H1 (cell line): ENCODE measurements at regions not wholly inside any gene's neighbourhood (a gene's known extent, or its start where the extent isn't known, plus 50 kb on each side); places are given as distances from the start of the nearest gene placed in this dataset.

Experiments used
- CTCF ChIA-PET: fragments of 300-600 bp; sonication (Branson Sonifier 250); formaldehyde crosslinking; loops from one replicate; lab custom pipeline; 2021; ENCODE audit not compliant: partially characterized antibody; lab: Charles Lee
- POLR2A ChIA-PET: fragments of 300-600 bp; sonication (Branson Sonifier 250); formaldehyde crosslinking; loops from one replicate; lab custom pipeline; 2021; ENCODE audit warnings: inconsistent platforms; ENCODE audit not compliant: partially characterized antibody; lab: Charles Lee
- DNase-seq, 2 experiments: peaks; one replicate each; pipeline versions ENCODE4 v3.0.0 to v3.0.0-alpha.2; 2010 to 2022; ENCODE audit warnings: low spot score in 2 of 2, low read depth in 1 of 2, mixed read lengths in 1 of 2
- FAIRE-seq: peaks from 2 replicates; lab custom pipeline; 2011; peaks lifted over from hg19 to GRCh38; lab: Jason Lieb, UNC
- H2AFZ ChIP-seq: 2 replicates; pipeline ENCODE4 v1.8.1; 2012; ENCODE audit warnings: low read length, inconsistent platforms
- H2AK5ac ChIP-seq: 2 replicates; pipeline ENCODE4 v1.6.1; 2013; ENCODE audit warnings: low read depth, low read length
- H2BK120ac ChIP-seq: replicated peaks from 2 replicates; pipeline ENCODE3; 2013; ENCODE audit warnings: low read depth, low read length, inconsistent platforms
- H2BK12ac ChIP-seq: 2 replicates; pipeline ENCODE4 v1.6.1; 2013; ENCODE audit warnings: low read depth, low read length
- H2BK15ac ChIP-seq: 2 replicates; pipeline ENCODE4 v1.6.1; 2013; ENCODE audit warnings: low read length
- H2BK20ac ChIP-seq: 2 replicates; pipeline ENCODE4 v1.6.1; 2013; ENCODE audit warnings: low read length
- H2BK5ac ChIP-seq: 2 replicates; pipeline ENCODE4 v1.6.1; 2013; ENCODE audit warnings: low read depth, low read length
- H3K14ac ChIP-seq: 2 replicates; pipeline ENCODE4 v1.6.1; 2013; ENCODE audit warnings: inconsistent platforms; ENCODE audit not compliant: insufficient read length
- H3K18ac ChIP-seq: 2 replicates; pipeline ENCODE4 v1.6.1; 2013; ENCODE audit warnings: low read length; ENCODE audit errors: extremely low read depth
- H3K23ac ChIP-seq: 2 replicates; pipeline ENCODE4 v1.6.1; 2013; ENCODE audit warnings: inconsistent platforms; ENCODE audit not compliant: insufficient read length
- H3K23me2 ChIP-seq: 2 replicates; pipeline ENCODE4 v1.6.1; 2013; ENCODE audit warnings: low read depth, low read length
- H3K27ac ChIP-seq: 2 replicates; pipeline ENCODE4 v1.6.1; 2011; ENCODE audit warnings: low read depth, low read length, inconsistent platforms
- H3K27me3 ChIP-seq, 4 experiments: replicated peaks in 1 of 4; 1 replicate in 1 of 4; 2 replicates in 3 of 4; pipeline versions ENCODE4 v1.6.1 to v1.8.1; 2011 to 2013; ENCODE audit warnings: low read length in 3 of 4, mild to moderate bottlenecking in 3 of 4, inconsistent platforms in 2 of 4, mixed read lengths in 2 of 4, moderate library complexity in 1 of 4; ENCODE audit not compliant: control insufficient read depth in 3 of 4, insufficient read depth in 3 of 4; ENCODE audit errors: extremely low read depth in 1 of 4
- H3K36me3 ChIP-seq, 4 experiments: 2 replicates each; pipeline versions ENCODE4 v1.6.1 to v1.8.1; 2011 to 2013; ENCODE audit warnings: mild to moderate bottlenecking in 4 of 4, low read length in 3 of 4, moderate library complexity in 2 of 4, control low read depth in 1 of 4, inconsistent platforms in 1 of 4; ENCODE audit not compliant: insufficient read depth in 4 of 4, control insufficient read depth in 2 of 4
- H3K4ac ChIP-seq: replicated peaks from 2 replicates; pipeline ENCODE3; 2013; ENCODE audit warnings: low read length, low read depth, mixed read lengths, inconsistent platforms; ENCODE audit not compliant: insufficient read length
- H3K4me1 ChIP-seq, 4 experiments: replicated peaks in 1 of 4; 1 replicate in 1 of 4; 2 replicates in 3 of 4; pipeline versions ENCODE4 v1.6.1 to v1.8.1; 2011 to 2013; ENCODE audit warnings: low read length in 3 of 4, inconsistent platforms in 2 of 4, mixed read lengths in 1 of 4; ENCODE audit not compliant: insufficient read depth in 4 of 4, control insufficient read depth in 3 of 4
- H3K4me2 ChIP-seq, 2 experiments: 2 replicates each; pipeline versions ENCODE4 v1.6.1 to v1.8.1; 2011 to 2013; ENCODE audit warnings: low read depth in 2 of 2, low read length in 2 of 2, control low read depth in 1 of 2, inconsistent platforms in 1 of 2, mild to moderate bottlenecking in 1 of 2; ENCODE audit not compliant: insufficient read depth in 1 of 2
- H3K4me3 ChIP-seq, 4 experiments: fragments of 200-600, 300-600 bp in 1 of 4; sonication (generic), shearing (Covaris generic), sonication (Bioruptor Twin) in 1 of 4; 2 replicates each; pipeline versions ENCODE4 v1.5.1 to v1.8.1; 2011 to 2016; ENCODE audit warnings: low read length in 4 of 4, low read depth in 3 of 4, control low read depth in 2 of 4, inconsistent platforms in 2 of 4, mild to moderate bottlenecking in 2 of 4, mixed read lengths in 1 of 4, moderate library complexity in 1 of 4; ENCODE audit not compliant: insufficient read depth in 2 of 4; ENCODE audit errors: extremely low read depth in 1 of 4
- H3K56ac ChIP-seq: replicated peaks from 2 replicates; pipeline ENCODE3; 2013; ENCODE audit warnings: low read depth, mild to moderate bottlenecking, mixed read lengths, low read length, inconsistent platforms; ENCODE audit not compliant: insufficient read length
- H3K79me1 ChIP-seq: 2 replicates; pipeline ENCODE4 v1.6.1; 2013; ENCODE audit warnings: low read depth, low read length, control low read depth
- H3K79me2 ChIP-seq, 2 experiments: 2 replicates each; pipeline versions ENCODE4 v1.6.1 to v1.8.1; 2012 to 2013; ENCODE audit warnings: low read length in 2 of 2, mild to moderate bottlenecking in 2 of 2, inconsistent platforms in 1 of 2; ENCODE audit not compliant: insufficient read depth in 2 of 2, control insufficient read depth in 1 of 2
- H3K9ac ChIP-seq, 4 experiments: replicated peaks in 1 of 4; 1 replicate in 1 of 4; 2 replicates in 3 of 4; pipeline versions ENCODE4 v1.6.1 to v1.8.1; 2011 to 2013; ENCODE audit warnings: low read depth in 3 of 4, low read length in 3 of 4, control low read depth in 2 of 4, mild to moderate bottlenecking in 2 of 4, moderate library complexity in 2 of 4, inconsistent platforms in 1 of 4; ENCODE audit errors: extremely low read depth in 1 of 4
- H3K9me3 ChIP-seq, 2 experiments: 2 replicates each; pipeline versions ENCODE4 v1.6.1 to v1.8.1; 2012 to 2013; ENCODE audit warnings: mild to moderate bottlenecking in 2 of 2, moderate library complexity in 2 of 2, control low read depth in 1 of 2, inconsistent platforms in 1 of 2, low read depth in 1 of 2, low read length in 1 of 2, mixed read lengths in 1 of 2; ENCODE audit not compliant: insufficient read depth in 2 of 2
- H4K20me1 ChIP-seq, 2 experiments: replicated peaks in 1 of 2; 2 replicates each; pipeline versions ENCODE3 to v1.8.1; 2011 to 2013; ENCODE audit warnings: inconsistent platforms in 2 of 2, low read length in 2 of 2, mild to moderate bottlenecking in 1 of 2; ENCODE audit not compliant: insufficient read depth in 2 of 2, control insufficient read depth in 1 of 2
- H4K5ac ChIP-seq: 2 replicates; pipeline ENCODE4 v1.6.1; 2013; ENCODE audit warnings: low read length, low read depth, mixed read lengths, inconsistent platforms; ENCODE audit not compliant: insufficient read length
- H4K8ac ChIP-seq: 2 replicates; pipeline ENCODE4 v1.8.0; 2013; ENCODE audit warnings: mild to moderate bottlenecking, moderate library complexity, low read length, inconsistent platforms; ENCODE audit not compliant: insufficient read depth; ENCODE audit errors: extremely low read depth
- H4K91ac ChIP-seq: replicated peaks from 2 replicates; pipeline ENCODE3; 2013; ENCODE audit warnings: low read length, mixed read lengths, inconsistent platforms; ENCODE audit not compliant: insufficient read length
- KDM5A ChIP-seq: fragments of 200-600 bp; IDR thresholded peaks from 2 replicates; pipeline ENCODE4 v1.7.1; 2012; ENCODE audit warnings: mild to moderate bottlenecking, low read length, inconsistent platforms, mixed read lengths
- WGBS, 2 experiments: shearing (Covaris generic) in 1 of 2; methylation state at CpG; one replicate each; pipeline versions ENCODE4 v1.1.6 to v1.1.7; 2013 to 2015; ENCODE audit warnings: low lambda C conversion rate in 2 of 2, mixed read lengths in 2 of 2, inconsistent platforms in 1 of 2, low coverage in 1 of 2, missing lambda C conversion rate in 1 of 2; ENCODE audit not compliant: insufficient replicate concordance in 2 of 2, insufficient coverage in 1 of 2, insufficient read length in 1 of 2; ENCODE audit errors: extremely low coverage in 1 of 2, missing lambda C conversion rate in 1 of 2; 5-methylcytosine and 5-hydroxymethylcytosine counted together

DNA sequence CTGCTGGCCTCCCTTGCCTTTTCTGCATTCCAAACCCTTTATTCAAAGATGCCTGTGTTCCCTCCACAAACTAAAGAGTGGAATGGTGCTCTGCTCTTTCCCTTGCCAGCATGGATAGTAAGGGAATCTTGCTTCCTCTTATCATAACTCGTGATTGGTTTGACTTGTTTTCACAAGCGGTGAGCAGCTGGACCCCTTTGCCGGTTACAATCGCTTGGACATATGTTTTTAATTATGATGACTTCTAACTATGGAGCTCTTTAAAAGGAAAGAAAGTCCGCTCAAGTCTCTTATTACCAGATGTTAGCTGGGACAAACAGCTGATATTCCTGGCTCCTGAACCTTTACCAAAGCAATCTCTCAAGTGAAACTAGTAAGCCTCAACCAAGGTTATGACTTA, 1094.7 kb downstream of the UQCRFS1 start:
- Histone ChIP-seq H3K4me2 (no peak overlapping the region), H3K9me3 (no peaks in the 10 kb centered on the region), H3K79me1 (no peaks in the 10 kb centered on the region), H3K9ac (no peak overlapping the region), H2BK20ac (no peak overlapping the region), H3K79me2 (no peaks in the 10 kb centered on the region), H3K4me3 (no peak overlapping the region), H3K56ac (no peak overlapping the region), H3K27ac (no peak overlapping the region), H3K4ac (no peak overlapping the region), H4K91ac (no peak overlapping the region), H2BK15ac (no peak overlapping the region), H3K14ac (no peak overlapping the region), H4K8ac (no peak overlapping the region), H4K20me1 (no peaks in the 10 kb centered on the region), H3K18ac (no peak overlapping the region), H2BK5ac (no peak overlapping the region), H3K23me2 (no peaks in the 10 kb centered on the region), H2AK5ac (no peak overlapping the region), H2BK12ac (no peak overlapping the region), H2BK120ac (no peak overlapping the region), H4K5ac (no peak overlapping the region), H2AFZ (no peak overlapping the region; the same call in 1 of the 2 replicates), H3K27me3 (no peaks in the 10 kb centered on the region), H3K36me3 (no peaks in the 10 kb centered on the region), H3K4me1 (no peaks in the 10 kb centered on the region), H3K23ac (no peak overlapping the region)
- no peak for TF ChIP-seq KDM5A
- ChIA-PET CTCF (interaction anchor here (1.1 to 1.5 kb wide), 2 partner anchors 12 to 18 kb away, joined by 4 read pairs; no protein-coding TSS in a partner anchor), POLR2A (interaction anchor here (0.7 kb wide), 1 partner anchor 10 kb away, joined by 5 read pairs; no protein-coding TSS in a partner anchor)
- DNase-seq (no peak), FAIRE-seq (no peak)
- WGBS, 2 experiments = 80% methylated on average over 5 of the region's 5 CpGs; no CpG with 5 or more reads in 1 of the 2 experiments
